ENCODE measurements at regions not wholly inside any gene's neighbourhood (a gene's known extent, or its start where the extent isn't known, plus 50 kb on each side); places are given as distances from the start of the nearest gene placed in this dataset.

DNA sequence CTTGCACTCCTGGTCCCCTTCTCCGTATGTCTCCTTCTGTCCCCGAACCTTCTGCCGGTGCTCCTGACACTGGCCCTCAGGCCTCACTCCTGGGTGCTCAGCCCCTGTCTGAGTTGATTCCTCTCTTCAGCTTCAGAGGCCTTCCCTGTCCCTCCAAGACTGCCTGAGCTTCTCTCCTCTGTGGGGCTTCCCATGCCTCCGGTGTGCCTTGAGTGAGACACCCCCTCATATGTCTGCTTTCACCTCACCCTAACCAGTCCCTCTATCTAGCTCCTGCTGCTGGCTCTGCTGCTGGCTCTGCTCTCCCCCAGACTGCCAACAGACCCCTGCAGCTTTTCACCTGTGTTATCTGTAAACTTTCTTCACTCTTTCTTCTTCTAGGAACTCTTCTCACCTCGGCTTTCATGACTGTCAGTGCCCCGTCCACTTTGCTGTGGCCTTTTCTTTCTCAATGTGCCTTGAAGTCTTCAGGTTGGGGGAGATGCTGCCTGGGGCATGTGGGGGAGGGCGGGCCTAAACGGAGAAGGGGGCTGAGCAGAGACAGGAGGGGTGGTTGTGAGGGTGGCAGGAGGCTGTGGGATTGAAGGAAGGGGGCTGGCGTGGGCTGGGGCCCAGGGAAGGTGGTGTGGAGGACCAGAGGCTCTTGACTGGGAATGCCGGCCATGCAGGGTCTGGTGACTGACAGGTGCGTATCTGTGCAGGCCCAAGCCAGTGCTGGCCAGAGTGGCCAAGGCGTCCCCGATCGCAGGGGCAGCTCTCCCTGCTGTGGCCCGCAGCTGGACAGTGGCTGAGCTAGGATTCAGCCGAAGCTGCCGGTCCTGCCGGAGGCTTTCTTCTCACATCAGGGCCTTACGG is 81.3 kb downstream of the METRNL start:
- Histone ChIP-seq H3K36me3 (ENCODE audit: low read depth) (no peaks in the 10 kb centered on the region), H3K27me3 (ENCODE audit: insufficient read depth, low read depth) (no peaks in the 10 kb centered on the region), H4K20me1 (ENCODE audit: insufficient read depth) (no peaks in the 10 kb centered on the region), H3K4me2 (no peak overlapping the region), H3K4me1 (replicated peaks; ENCODE audit: insufficient read depth) (peaks cover 5% of the 10 kb centered on the region; the same call in 1 of the 2 replicates), H3K79me2 (ENCODE audit: low read depth) (no peaks in the 10 kb centered on the region), H3F3A (ENCODE audit: insufficient read depth, low read depth) (no peaks in the 10 kb centered on the region; the same call in 1 of the 2 replicates), H2AFZ (no peak overlapping the region), H3K9me3 (ENCODE audit: insufficient read depth, low read depth) (no peaks in the 10 kb centered on the region), H3K9me2 (ENCODE audit: insufficient read depth) (no peaks in the 10 kb centered on the region), H3K4me3 (no peak overlapping the region), H3K27ac (no peak overlapping the region)
- TF ChIP-seq EZH2 (IDR thresholded peaks at IDR 0.05; ENCODE audit: low read depth), result no peak
- TF ChIP-seq, protein P1, sequence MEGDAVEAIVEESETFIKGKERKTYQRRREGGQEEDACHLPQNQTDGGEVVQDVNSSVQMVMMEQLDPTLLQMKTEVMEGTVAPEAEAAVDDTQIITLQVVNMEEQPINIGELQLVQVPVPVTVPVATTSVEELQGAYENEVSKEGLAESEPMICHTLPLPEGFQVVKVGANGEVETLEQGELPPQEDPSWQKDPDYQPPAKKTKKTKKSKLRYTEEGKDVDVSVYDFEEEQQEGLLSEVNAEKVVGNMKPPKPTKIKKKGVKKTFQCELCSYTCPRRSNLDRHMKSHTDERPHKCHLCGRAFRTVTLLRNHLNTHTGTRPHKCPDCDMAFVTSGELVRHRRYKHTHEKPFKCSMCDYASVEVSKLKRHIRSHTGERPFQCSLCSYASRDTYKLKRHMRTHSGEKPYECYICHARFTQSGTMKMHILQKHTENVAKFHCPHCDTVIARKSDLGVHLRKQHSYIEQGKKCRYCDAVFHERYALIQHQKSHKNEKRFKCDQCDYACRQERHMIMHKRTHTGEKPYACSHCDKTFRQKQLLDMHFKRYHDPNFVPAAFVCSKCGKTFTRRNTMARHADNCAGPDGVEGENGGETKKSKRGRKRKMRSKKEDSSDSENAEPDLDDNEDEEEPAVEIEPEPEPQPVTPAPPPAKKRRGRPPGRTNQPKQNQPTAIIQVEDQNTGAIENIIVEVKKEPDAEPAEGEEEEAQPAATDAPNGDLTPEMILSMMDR (conservative IDR thresholded peaks at IDR 0.05), result no peak
- no peak for DNase-seq
- intact Hi-C loops (cut with micrococcal nuclease; ENCODE audit: unreplicated experiment), result no loop called here
- ChIA-PET CTCF (no interaction called here), POLR2A (ENCODE audit: unreplicated experiment) (no interaction called here)
- BruUV-seq (replicated peaks), result no TSS peak

DNA sequence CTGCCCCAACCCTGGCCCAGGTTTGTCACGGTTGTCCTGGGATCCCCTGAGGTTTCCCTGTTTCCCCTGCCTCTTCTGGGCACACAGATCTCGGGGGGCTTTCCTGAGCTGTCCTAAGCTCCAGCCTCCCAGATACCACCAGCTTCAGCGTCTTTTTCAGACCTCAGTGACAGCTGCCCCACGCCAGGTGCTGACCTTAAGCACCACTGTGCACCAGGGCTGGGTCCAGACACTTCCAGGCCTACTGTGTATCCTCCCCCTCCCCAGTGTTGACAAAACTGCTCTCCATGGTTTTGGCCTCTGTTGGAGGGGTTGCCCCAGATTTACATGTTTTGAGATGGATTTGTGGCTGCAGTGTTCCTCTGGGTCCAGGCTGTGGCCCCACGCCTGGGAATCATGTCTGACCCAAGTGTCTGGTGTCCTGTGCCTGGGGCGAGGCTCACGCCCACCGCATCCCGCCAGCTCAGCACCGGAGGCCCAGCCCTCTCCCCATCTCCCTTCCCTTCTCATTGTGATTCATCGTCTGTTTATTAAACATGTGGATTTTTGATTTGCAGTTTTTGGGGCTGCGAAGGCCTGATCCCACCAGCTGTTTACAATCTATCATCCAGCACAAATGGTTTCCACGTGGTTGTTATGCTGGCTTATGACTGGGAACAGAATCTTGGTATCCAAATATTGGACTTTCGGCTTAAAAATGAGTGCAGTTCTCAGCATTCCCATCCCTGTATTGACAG is 82.1 kb downstream of the METRNL start:
- Histone ChIP-seq H3K79me2 (ENCODE audit: low read depth) (no peaks in the 10 kb centered on the region), H3K4me2 (no peak overlapping the region), H3F3A (ENCODE audit: insufficient read depth, low read depth) (no peaks in the 10 kb centered on the region), H3K4me1 (replicated peaks; ENCODE audit: insufficient read depth) (no peaks in the 10 kb centered on the region), H3K36me3 (ENCODE audit: low read depth) (no peaks in the 10 kb centered on the region), H3K4me3 (no peak overlapping the region), H3K9me3 (ENCODE audit: insufficient read depth, low read depth) (no peaks in the 10 kb centered on the region), H3K27ac (no peak overlapping the region), H3K27me3 (ENCODE audit: insufficient read depth, low read depth) (no peaks in the 10 kb centered on the region), H2AFZ (no peak overlapping the region), H3K9me2 (ENCODE audit: insufficient read depth) (no peaks in the 10 kb centered on the region), H4K20me1 (ENCODE audit: insufficient read depth) (no peaks in the 10 kb centered on the region)
- TF ChIP-seq, protein P1 (conservative IDR thresholded peaks at IDR 0.05), result no peak
- TF ChIP-seq EZH2 (IDR thresholded peaks at IDR 0.05; ENCODE audit: low read depth), result no peak
- intact Hi-C loops (cut with micrococcal nuclease; ENCODE audit: unreplicated experiment), result no loop called here
- no peak for DNase-seq
- CTCF ChIA-PET, result no interaction called here
- BruUV-seq (replicated peaks), result no TSS peak
- POLR2A ChIA-PET (ENCODE audit: unreplicated experiment), result no interaction called here

DNA sequence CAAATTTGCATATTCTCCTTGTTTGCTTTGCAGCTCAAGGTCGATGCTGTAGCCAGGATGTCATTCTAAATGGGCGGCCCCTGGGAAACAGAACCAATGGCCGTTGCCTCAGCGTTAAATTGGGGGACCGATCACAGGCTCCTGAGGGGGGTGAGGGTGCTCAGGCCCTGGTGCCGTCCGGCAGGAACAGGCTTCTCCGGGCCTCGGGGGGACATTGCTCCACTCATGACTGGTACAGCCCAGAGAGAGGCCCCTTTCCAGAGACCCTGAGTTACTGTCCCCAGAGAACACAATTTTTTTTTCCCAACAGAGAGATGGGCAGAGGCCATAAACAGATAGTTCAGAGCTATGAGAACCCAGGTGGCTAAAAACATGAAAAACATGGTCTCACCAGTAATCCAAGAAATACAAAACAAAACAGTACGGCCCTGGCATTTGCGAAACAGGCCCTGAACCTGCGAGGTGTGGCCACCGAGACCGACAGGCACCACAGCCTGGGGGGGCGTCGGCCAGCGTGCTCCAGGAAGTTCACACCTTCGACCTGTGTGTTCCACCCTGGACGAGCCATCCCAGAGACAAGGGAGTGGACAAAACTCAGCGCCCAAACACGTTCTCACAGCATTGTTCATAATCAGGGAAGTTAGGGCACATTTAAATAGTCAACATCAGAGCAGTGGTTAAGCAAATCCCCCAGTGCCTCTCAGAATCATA is 82.8 kb downstream of the METRNL start:
- Histone ChIP-seq H3K79me2 (ENCODE audit: low read depth) (no peaks in the 10 kb centered on the region), H3K9me2 (ENCODE audit: insufficient read depth) (no peaks in the 10 kb centered on the region), H3K9me3 (ENCODE audit: insufficient read depth, low read depth) (no peaks in the 10 kb centered on the region), H3K36me3 (ENCODE audit: low read depth) (no peaks in the 10 kb centered on the region), H4K20me1 (ENCODE audit: insufficient read depth) (no peaks in the 10 kb centered on the region), H3K4me3 (no peak overlapping the region), H3K27ac (no peak overlapping the region), H3K27me3 (ENCODE audit: insufficient read depth, low read depth) (no peaks in the 10 kb centered on the region), H2AFZ (no peak overlapping the region), H3K4me1 (replicated peaks; ENCODE audit: insufficient read depth) (no peaks in the 10 kb centered on the region), H3K4me2 (no peak overlapping the region), H3F3A (ENCODE audit: insufficient read depth, low read depth) (no peaks in the 10 kb centered on the region)
- intact Hi-C loops (cut with micrococcal nuclease; ENCODE audit: unreplicated experiment), result no loop called here
- BruUV-seq (replicated peaks), result no TSS peak
- no peak for DNase-seq
- POLR2A ChIA-PET (ENCODE audit: unreplicated experiment), result no interaction called here
- no peak for TF ChIP-seq EZH2 (IDR thresholded peaks at IDR 0.05; ENCODE audit: low read depth)
- TF ChIP-seq, protein P1 (conservative IDR thresholded peaks at IDR 0.05), result no peak
- CTCF ChIA-PET, result no interaction called here

Measured in PC-9 (cell line).